Left ventricle myocardium inferior (tissue), 1 donor: ENCODE measurements at regions not wholly inside any gene's neighbourhood (a gene's known extent, or its start where the extent isn't known, plus 50 kb on each side); places are given as distances from the start of the nearest gene placed in this dataset.

Experiments used
- DNase-seq: peaks from one replicate; pipeline ENCODE4 v3.0.0-alpha.2; 2020
- H3K27ac ChIP-seq: fragments of 200-600 bp; replicated peaks from 2 replicates; pipeline ENCODE4 v1.8.0; 2021
- H3K27me3 ChIP-seq: fragments of 200-600 bp; 2 replicates; pipeline ENCODE4 v1.8.0; 2021; ENCODE audit warnings: low read depth
- H3K36me3 ChIP-seq: fragments of 200-600 bp; 2 replicates; pipeline ENCODE4 v1.8.0; 2021
- H3K4me1 ChIP-seq: fragments of 200-600 bp; 2 replicates; pipeline ENCODE4 v1.8.0; 2021
- H3K4me3 ChIP-seq: fragments of 200-600 bp; 2 replicates; pipeline ENCODE4 v1.8.0; 2021; ENCODE audit warnings: mild to moderate bottlenecking, moderate library complexity
- H3K9me3 ChIP-seq: fragments of 200-600 bp; replicated peaks from 2 replicates; pipeline ENCODE4 v1.8.0; 2021
- intact Hi-C: fragments of 100-400 bp; cut with micrococcal nuclease; formaldehyde crosslinking; loops from one replicate; pipeline ENCODE4 v1.11.0; 2022
- TF ChIP-seq, protein P1 (sequence below): fragments of 200-600 bp; IDR thresholded peaks from 2 replicates; pipeline ENCODE4 v1.8.0; 2021; ENCODE audit warnings: antibody characterized with exemption, mild to moderate bottlenecking, borderline replicate concordance
- donor health status: DM: no; HTN: yes; CAD: no; lungs with severe emphysema.

DNA sequence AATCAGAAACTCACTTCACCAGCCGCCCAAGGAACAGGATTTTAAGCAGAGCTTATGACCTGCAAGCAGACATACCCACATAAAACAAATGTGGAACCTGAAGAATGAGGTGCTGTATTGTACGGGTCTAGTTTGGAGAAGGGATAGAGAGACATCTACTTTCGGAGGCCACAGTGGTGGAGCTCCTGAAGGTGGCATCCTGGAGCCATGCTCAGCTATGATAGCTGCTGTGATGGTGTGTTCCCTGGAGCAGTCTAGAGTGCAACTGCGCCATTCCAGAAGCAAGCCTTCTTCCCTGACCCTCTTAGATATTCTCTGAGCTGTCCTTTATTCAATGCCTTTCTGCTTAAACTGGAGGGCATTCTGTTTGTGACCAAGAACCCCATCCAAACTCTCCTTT, 402.6 kb downstream of the FUT8 start:
- Histone ChIP-seq H3K9me3 (no peaks in the 10 kb centered on the region), H3K27ac (no peak overlapping the region), H3K4me3 (no peak overlapping the region), H3K36me3 (no peaks in the 10 kb centered on the region), H3K4me1 (no peaks in the 10 kb centered on the region), H3K27me3 (peaks cover 44% of the 10 kb centered on the region)
- no peak for DNase-seq
- TF ChIP-seq, protein P1, sequence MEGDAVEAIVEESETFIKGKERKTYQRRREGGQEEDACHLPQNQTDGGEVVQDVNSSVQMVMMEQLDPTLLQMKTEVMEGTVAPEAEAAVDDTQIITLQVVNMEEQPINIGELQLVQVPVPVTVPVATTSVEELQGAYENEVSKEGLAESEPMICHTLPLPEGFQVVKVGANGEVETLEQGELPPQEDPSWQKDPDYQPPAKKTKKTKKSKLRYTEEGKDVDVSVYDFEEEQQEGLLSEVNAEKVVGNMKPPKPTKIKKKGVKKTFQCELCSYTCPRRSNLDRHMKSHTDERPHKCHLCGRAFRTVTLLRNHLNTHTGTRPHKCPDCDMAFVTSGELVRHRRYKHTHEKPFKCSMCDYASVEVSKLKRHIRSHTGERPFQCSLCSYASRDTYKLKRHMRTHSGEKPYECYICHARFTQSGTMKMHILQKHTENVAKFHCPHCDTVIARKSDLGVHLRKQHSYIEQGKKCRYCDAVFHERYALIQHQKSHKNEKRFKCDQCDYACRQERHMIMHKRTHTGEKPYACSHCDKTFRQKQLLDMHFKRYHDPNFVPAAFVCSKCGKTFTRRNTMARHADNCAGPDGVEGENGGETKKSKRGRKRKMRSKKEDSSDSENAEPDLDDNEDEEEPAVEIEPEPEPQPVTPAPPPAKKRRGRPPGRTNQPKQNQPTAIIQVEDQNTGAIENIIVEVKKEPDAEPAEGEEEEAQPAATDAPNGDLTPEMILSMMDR, result no peak
- intact Hi-C loops, result no loop called here

DNA sequence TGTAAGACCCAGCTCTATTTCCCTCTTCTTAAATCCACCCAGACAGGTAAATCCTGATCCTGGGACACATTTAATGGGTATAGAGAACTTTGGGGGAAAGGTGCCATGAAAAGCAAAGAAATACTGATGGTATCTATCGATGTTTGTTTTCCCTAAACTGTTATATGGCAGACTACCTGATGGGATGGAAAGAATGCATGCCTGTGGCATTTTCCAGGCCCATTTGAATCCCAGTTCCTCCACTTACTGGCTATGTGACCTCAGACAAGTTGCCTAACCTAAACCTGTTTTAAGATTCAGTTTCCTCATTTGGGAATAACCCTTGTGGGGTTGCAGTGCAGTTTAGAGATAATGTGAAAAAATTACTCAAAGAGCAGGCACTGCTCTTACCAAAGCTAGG, 404.5 kb downstream of the FUT8 start:
- TF ChIP-seq, protein P1, result no peak
- peaks cover 54% of the 10 kb centered on the region for H3K27me3 ChIP-seq
- H3K36me3 ChIP-seq, result no peaks in the 10 kb centered on the region
- H3K9me3 ChIP-seq, result no peaks in the 10 kb centered on the region
- H3K4me1 ChIP-seq, result no peaks in the 10 kb centered on the region
- intact Hi-C loops, result no loop called here
- no peak for DNase-seq
- no peak overlapping the region for H3K27ac ChIP-seq
- no peak overlapping the region for H3K4me3 ChIP-seq

DNA sequence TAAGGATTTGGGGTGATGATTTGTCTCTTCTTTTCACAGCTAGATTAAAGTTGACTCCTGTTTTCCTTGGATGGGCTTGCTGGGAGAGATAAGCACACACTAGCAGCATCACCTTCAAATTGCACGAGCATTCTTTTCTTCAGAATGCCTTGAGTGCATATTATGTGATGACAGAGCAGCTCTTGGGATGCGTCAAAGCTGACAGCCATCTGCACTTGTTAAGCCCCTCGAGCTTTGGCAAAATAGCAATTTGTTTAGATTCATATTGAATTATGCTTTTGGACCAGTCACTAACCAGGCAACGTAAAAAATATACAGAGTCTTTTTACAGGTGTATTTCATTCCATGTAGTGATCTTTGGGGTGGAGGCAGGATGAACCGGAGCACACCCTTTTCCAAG, 407.0 kb downstream of the FUT8 start:
- intact Hi-C loops, result no loop called here

DNA sequence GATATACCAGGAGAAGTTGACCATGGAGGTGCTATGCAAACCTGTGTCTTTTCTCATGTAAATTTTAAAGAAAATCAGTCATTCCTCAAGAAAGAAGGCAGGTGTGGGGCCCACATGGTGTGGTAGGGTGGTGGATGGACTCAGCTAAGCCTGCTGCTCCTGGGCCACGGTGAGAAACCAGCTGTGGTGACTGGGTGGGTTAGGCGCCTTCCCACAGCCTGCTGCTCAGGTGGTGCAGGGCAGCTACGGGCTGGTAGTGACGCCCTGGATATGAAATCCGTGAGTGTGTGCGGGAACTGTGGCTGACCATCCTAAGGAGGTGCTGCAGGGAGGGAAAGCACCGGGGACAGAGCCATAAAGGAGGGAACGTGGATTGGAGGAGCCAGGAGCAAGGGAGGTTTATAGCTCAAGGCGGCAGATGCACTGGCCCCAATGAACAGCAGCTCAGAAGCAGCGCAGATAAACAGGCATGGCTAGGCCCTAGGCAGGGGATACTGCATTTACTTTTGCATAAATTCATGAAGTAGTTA, 408.8 kb downstream of the FUT8 start:
- no peaks in the 10 kb centered on the region for H3K4me1 ChIP-seq
- no peaks in the 10 kb centered on the region for H3K9me3 ChIP-seq
- no peaks in the 10 kb centered on the region for H3K36me3 ChIP-seq
- intact Hi-C loops, result loop anchor here (10.0 kb wide), 1 partner anchor 656 kb away; no protein-coding TSS in a partner anchor
- peaks cover 56% of the 10 kb centered on the region for H3K27me3 ChIP-seq
- no peak for DNase-seq
- H3K27ac ChIP-seq, result no peak overlapping the region
- TF ChIP-seq, protein P1, result no peak
- H3K4me3 ChIP-seq, result no peak overlapping the region

More for the DNA sequence above, 407.0 kb downstream of the FUT8 start:
- Histone ChIP-seq H3K4me1 (no peaks in the 10 kb centered on the region), H3K9me3 (no peaks in the 10 kb centered on the region), H3K27ac (no peak overlapping the region), H3K36me3 (no peaks in the 10 kb centered on the region), H3K27me3 (peaks cover 54% of the 10 kb centered on the region), H3K4me3 (no peak overlapping the region)
- TF ChIP-seq, protein P1, result no peak
- DNase-seq, result no peak

DNA sequence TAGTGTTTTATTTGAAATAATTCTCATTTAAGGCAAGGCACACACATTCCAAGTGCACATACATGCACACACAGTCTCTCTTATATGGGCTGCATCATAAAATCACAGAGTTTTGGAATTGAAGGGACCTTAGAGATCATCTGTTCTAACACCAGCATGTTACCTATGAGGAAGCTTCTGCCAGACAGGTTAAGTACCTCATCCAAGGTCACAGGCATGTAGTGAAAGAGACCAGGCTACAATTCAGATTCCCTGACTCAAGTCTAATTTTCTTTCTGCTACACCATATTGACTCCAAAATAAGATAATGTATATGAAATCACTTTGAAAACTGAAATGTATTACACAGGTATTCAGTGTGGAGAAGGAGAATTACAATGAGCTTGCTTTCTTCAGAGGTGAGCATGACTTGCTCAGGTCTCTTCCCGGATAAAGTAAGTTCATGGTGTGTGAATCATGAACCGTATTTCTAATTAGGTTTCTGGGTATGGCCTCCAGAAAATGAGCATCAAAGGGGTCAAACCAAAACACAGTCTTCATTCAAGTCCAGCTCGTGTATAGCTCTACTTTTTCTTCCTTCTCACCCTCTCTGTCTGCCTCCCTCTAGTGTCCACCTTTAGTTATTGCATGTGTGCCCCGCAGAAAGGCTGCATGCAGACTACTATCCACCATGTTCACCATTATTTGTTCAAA, 411.9 kb downstream of the FUT8 start:
- Histone ChIP-seq H3K27ac (no peak overlapping the region), H3K27me3 (peaks cover 80% of the 10 kb centered on the region), H3K4me3 (no peak overlapping the region), H3K4me1 (no peaks in the 10 kb centered on the region), H3K36me3 (no peaks in the 10 kb centered on the region), H3K9me3 (no peaks in the 10 kb centered on the region)
- TF ChIP-seq, protein P1, result peak; percentile 95
- no peak for DNase-seq
- intact Hi-C loops, result loop anchor here (10.0 kb wide), 1 partner anchor 660 kb away; no protein-coding TSS in a partner anchor
